Neuron (in vitro differentiated cells): ENCODE measurements at regions not wholly inside any gene's neighbourhood (a gene's known extent, or its start where the extent isn't known, plus 50 kb on each side); places are given as distances from the start of the nearest gene placed in this dataset.
A peak's percentile ranks its signal among the peaks of the same experiment; 100 is the strongest.
"Not testable (repeated sequence)": the region's sequence is repeated elsewhere in the genome, so short reads cannot be mapped to it uniquely, and the experiment has no call there.

Source experiments
- H2AFZ ChIP-seq: one replicate; pipeline ENCODE4 v1.6.1; 2013; ENCODE audit warnings: low read depth, mild to moderate bottlenecking, inconsistent platforms, low read length, moderate library complexity
- H3K27me3 ChIP-seq: one replicate; pipeline ENCODE4 v1.6.1; 2013; ENCODE audit warnings: low read length; ENCODE audit not compliant: insufficient read depth
- H3K36me3 ChIP-seq: one replicate; pipeline ENCODE4 v1.6.1; 2013; ENCODE audit warnings: low read length; ENCODE audit not compliant: insufficient read depth
- H3K4me1 ChIP-seq: one replicate; pipeline ENCODE4 v1.6.1; 2013; ENCODE audit warnings: low read length; ENCODE audit not compliant: insufficient read depth
- H3K4me3 ChIP-seq: 2 replicates; pipeline ENCODE4 v1.5.1; 2013; ENCODE audit warnings: mild to moderate bottlenecking, low read length, moderate library complexity
- H3K9me3 ChIP-seq: one replicate; pipeline ENCODE4 v1.6.1; 2013; ENCODE audit warnings: low read length

DNA sequence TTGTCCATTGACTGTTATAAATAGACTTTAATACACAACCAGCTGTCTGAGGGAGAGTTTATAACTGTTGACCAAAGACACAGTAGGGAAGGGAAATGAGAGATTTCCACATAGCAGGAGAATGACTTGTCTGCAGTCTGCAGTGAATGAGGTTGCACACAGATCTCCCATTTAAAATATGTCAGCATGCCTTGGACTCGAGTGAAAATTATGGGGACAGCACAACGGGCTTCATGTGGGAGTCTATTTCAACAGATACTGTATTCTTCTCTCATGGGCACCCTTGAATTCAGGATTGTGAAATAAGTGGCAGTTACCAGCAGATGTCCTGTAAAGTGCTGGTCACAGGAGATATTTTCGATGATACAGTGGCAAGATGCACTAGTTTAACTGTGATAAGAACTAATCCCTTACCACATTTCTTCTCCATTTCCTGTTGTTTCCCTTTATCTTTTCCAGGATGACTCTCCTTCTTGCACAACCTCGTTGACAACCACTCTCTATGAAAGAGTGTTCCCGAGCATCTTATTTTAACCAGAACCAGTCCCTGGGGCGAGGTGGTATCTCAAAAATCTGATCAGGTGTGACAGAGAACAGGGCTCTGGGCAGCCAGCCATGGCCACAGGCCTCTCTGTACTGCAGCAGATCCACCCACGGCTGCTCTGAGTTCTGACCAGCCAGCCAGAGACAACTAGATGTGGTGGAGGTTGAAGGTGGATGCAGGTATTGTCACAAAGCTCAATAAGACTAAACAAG lies 51.5 kb upstream of the MAP3K1 start:
- Histone ChIP-seq H3K4me1 (peaks cover 7% of the 10 kb centered on the region), H3K9me3 (no peaks in the 10 kb centered on the region), H2AFZ (no peak overlapping the region), H3K27me3 (no peaks in the 10 kb centered on the region), H3K4me3 (no peak overlapping the region), H3K36me3 (no peaks in the 10 kb centered on the region)

DNA sequence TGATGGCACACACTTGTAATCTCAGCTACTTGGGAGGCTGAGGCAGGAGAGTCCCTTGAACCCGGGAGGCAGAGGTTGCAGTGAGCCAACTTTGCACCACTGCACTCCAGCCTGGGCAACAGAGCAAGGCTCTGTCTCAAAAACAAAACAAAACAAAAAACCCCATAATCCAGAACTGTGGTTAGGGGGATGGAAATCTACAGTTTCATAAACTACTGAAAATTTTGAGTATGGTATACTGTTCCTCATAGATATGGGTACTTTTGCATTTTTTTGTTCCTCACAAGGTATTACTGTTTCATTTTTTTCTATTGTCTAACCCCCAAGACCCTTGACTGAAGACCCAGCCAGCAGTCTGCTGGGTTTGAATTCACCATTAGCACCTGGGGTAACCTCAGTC lies 52.2 kb upstream of the MAP3K1 start:
- no peak overlapping the region for H2AFZ ChIP-seq
- no peak overlapping the region for H3K4me3 ChIP-seq
- H3K4me1 ChIP-seq, result peaks cover 7% of the 10 kb centered on the region

DNA sequence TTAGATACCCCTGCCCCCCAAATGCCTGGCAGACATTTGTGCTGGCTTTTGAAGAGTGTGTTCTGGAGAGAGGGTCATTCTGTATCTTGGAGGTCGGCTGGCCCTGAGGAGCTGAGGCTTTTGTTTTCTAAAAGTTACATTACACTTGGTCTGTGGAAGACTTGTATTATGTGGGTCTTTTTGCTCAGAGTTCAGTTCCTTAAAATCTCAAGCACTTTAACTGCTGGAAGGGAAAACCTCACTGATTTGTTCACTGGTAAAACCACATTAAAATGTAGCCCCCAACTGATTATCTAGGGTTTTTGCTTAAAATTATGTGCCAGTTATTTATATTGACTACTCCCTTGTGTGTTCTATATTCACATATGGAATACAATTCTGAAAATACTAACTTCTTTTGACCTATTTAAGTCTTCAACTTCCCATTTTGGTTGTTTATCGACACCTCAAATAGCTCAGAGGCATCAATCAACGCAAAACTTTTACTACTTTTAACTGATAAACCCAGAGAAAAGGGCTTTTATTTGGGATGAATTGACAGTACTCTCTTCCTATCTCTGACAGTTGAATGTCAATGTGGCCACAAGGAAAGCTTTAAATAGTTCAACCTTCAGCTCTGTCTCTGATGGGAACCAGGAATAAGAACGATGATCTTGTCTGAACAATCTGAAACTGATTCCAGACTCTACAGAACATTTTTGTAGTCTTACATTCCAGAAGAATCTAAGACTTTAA lies 54.0 kb upstream of the MAP3K1 start:
- Histone ChIP-seq H3K36me3 (no peaks in the 10 kb centered on the region), H3K4me1 (peaks cover 7% of the 10 kb centered on the region), H3K4me3 (no peak overlapping the region), H2AFZ (peak overlapping the region; percentile 9), H3K9me3 (no peaks in the 10 kb centered on the region), H3K27me3 (no peaks in the 10 kb centered on the region)

More for the DNA sequence above, 52.2 kb upstream of the MAP3K1 start:
- Histone ChIP-seq H3K36me3 (no peaks in the 10 kb centered on the region), H3K9me3 (no peaks in the 10 kb centered on the region), H3K27me3 (no peaks in the 10 kb centered on the region)

DNA sequence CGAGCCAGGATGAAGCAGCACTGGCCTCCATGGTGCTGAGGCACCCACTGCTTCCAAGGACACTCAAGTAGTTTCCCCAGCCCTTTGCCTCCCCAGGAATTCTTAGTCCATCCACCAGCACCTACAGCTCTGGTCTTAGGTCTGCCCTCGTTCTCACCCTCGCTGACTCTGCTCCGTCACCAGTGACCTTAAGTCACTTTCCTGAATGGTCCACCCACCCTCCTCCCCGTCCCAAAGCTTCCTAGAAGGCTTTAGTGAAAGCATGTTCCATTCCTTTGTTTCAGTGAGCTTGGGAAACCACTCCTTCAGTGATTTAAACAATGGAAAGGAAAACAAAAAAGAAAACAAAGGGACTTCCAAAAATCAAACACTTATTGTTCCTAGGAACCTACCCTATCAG lies 54.6 kb upstream of the MAP3K1 start:
- no peaks in the 10 kb centered on the region for H3K27me3 ChIP-seq
- peaks cover 7% of the 10 kb centered on the region for H3K4me1 ChIP-seq
- H3K9me3 ChIP-seq, result no peaks in the 10 kb centered on the region
- H3K4me3 ChIP-seq, result no peak overlapping the region
- peak overlapping the region; percentile 9 for H2AFZ ChIP-seq
- no peaks in the 10 kb centered on the region for H3K36me3 ChIP-seq

DNA sequence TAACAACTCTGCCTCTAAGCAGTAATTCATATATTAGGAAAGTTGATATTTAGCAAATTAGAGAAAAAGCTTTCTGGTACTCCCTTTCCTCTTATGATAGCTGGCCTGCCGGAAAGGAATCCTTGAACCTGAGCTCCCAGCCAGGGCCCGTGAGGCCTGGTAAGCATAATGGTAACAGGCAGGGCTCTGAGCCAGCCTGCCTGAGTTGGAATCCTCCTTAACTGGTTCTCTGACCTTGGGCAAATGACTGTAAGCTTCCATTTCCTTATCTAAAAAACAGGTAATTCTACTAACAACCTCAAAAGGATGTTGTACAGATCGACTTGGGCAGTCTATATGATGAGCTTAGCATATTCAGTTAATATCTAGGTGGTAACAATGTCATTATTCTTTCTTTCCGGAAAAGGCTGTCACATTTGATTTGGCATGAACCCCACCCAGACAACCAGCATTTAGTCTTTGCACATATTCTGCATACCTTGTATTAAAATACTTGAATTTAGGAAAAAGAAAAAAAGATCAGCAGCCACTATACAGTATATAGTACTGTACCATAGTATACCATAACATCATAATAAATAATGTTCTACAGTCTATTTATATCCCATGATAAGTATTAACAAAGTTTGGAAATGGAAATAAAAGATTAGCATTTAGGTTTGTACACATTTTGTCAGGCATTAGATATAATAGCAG lies 55.7 kb upstream of the MAP3K1 start:
- H3K9me3 ChIP-seq, result no peaks in the 10 kb centered on the region
- no peak overlapping the region for H2AFZ ChIP-seq
- H3K36me3 ChIP-seq, result no peaks in the 10 kb centered on the region
- no peak overlapping the region for H3K4me3 ChIP-seq
- no peaks in the 10 kb centered on the region for H3K27me3 ChIP-seq
- H3K4me1 ChIP-seq, result peaks cover 7% of the 10 kb centered on the region

DNA sequence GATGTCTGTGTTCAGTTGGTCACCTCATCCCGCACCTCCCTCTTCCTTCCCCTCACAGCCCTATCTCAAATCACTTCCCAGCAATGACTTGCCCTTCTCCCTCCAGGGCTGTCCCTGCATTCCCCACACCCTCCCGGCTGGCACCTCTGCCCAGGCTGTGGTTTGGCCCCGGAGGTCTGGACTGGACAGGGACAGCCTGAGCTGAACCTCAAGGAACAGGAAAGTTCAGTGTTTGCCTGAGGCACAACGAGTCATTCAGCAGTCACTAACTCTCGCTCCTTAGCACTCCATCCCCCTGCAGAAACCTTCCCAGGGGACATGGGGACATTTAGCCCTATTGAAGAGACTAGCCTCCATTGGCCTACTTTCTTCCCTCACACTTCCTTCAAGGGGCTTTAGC lies 58.3 kb upstream of the MAP3K1 start:
- Histone ChIP-seq H3K27me3 (no peaks in the 10 kb centered on the region), H3K4me3 (no peak overlapping the region), H3K4me1 (peaks cover 7% of the 10 kb centered on the region), H3K36me3 (no peaks in the 10 kb centered on the region), H2AFZ (no peak overlapping the region), H3K9me3 (no peaks in the 10 kb centered on the region)

DNA sequence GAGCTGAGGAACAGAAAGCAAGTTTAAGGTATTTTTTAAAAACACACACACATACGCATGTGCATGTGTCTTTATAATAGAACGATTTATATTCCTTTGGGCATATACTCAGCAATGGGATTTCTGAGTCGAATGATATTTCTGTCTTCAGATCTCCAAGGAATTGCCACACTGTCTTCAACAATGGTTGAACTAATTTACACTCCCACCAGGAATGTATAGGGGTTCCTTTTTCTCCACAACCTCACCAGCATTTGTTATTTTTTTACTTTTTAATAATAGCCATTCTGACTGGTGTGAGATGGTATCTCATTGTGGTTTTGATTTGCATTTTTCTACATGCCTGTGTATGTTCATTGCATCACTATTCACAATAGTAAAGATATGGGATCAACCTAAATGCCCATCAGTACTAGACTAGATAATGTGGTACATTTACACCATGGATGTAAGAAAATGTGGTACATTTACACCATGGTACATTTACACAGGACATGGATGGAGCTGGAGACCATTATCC lies 60.3 kb upstream of the MAP3K1 start:
- H2AFZ ChIP-seq, result no peak overlapping the region

DNA sequence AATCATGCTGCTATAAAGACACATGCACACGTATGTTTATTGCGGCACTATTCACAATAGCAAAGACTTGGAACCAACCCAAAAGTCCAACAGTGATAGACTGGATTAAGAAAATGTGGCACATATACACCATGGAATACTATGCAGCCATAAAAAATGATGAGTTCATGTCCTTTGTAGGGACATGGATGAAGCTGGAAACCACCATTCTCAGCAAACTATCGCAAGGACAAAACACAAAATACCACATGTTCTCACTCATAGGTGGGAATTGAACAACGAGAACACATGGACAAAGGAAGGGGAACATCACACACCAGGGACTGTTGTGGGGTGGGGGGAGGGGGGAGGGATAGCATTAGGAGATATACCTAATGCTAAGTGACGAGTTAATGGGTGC lies 61.8 kb upstream of the MAP3K1 start:
- H3K27me3 ChIP-seq, H2AFZ ChIP-seq, H3K36me3 ChIP-seq, H3K4me1 ChIP-seq, H3K4me3 ChIP-seq, H3K9me3 ChIP-seq: not testable (repeated sequence)

More for the DNA sequence above, 60.3 kb upstream of the MAP3K1 start:
- H3K9me3 ChIP-seq, result no peaks in the 10 kb centered on the region
- H3K27me3 ChIP-seq, result no peaks in the 10 kb centered on the region
- no peak overlapping the region for H3K4me3 ChIP-seq
- H3K36me3 ChIP-seq, result no peaks in the 10 kb centered on the region
- no peaks in the 10 kb centered on the region for H3K4me1 ChIP-seq

DNA sequence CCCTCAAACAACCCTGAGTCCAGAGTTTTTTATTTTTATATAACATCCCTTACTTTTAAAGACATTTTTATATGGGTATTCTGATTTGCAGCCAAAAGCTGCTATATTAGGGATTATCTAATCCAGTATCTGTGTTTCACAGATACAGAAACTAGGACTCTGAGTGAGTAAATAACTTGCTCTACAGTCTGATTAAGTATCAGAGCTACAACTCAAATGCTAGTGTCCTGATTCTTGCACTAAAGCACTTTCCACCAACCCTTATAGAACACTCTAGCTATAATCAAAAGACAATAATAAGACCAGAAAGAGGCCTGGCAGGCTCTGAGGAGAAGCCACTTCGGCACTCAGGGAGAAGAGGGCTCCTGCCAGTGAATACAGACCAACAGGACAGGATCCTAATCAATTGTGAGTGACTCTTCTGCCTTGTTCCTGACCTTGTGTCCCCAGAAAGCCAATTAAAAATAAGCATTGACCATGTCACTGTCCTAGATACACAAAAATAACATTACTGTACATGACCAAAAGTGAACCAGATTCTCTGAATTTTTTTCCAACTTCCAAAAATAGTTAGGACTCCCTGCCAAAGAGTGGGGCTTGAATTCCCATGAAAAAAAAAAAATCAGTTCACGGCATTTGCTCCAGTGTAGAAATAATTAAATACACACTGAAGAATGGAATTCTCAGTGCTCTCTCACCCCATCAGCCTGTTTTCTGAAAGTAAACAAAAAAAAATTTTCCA lies 63.6 kb upstream of the MAP3K1 start:
- Histone ChIP-seq H3K4me3 (no peak overlapping the region), H3K9me3 (no peaks in the 10 kb centered on the region), H2AFZ (no peak overlapping the region), H3K36me3 (no peaks in the 10 kb centered on the region), H3K27me3 (no peaks in the 10 kb centered on the region), H3K4me1 (no peaks in the 10 kb centered on the region)

DNA sequence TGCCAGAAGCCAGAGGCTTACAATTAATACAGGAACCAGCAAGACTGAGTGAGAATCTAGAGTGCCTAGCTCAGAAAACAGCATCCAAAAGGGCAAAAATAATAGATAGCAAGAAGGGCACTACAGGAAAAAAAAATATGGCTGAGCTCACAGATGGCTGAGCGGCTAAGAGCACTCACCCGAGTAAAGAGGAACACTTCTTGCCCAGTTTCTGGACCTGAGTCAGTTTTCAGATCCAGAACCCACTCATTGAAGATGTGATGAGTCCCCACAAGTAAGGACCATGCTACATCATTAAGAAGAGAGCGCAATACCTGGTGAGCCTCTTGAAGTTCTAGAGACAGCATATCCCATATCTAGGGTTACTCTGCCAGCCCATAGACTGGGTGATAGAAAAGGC lies 65.5 kb upstream of the MAP3K1 start:
- Histone ChIP-seq H3K36me3 (no peaks in the 10 kb centered on the region), H3K4me3 (no peak overlapping the region), H3K4me1 (no peaks in the 10 kb centered on the region), H2AFZ (no peak overlapping the region), H3K9me3 (no peaks in the 10 kb centered on the region), H3K27me3 (no peaks in the 10 kb centered on the region)

DNA sequence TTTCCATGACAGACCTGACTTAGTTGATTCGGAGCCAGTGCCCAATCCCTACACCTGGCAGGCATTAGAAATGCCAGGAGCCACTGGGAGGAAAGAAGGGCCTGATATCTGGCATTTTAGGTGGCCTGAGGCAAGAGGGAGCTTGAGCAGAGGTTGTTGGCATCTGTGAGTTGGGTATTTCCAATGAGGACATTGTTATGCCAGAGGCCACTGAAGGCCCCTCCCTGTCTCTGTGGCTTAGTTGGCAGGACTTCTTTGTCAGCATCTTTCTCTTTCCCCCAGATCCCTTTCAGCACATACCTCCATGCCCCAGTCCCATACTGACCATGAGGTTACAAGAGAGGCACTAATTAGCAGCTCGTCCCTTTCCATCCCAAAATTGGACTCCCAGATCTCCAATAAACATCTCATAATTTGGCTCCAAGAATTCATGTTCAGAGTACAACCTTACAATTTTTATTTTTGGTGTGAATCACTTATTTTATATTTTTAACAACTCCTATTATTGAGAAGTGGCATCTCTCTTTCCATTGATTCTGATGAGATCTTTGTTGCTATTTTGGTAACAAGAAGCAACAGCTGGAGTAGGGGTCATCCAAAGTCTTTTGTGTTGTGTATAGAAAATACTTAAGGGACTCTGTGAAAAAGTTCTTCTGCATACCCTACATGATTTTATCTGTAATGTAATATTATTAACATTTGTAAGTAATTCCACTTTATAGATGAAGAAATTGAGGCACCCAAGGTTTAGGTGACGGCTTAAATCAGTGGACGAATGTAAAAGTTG lies 68.6 kb upstream of the MAP3K1 start:
- H3K9me3 ChIP-seq, result no peaks in the 10 kb centered on the region

DNA sequence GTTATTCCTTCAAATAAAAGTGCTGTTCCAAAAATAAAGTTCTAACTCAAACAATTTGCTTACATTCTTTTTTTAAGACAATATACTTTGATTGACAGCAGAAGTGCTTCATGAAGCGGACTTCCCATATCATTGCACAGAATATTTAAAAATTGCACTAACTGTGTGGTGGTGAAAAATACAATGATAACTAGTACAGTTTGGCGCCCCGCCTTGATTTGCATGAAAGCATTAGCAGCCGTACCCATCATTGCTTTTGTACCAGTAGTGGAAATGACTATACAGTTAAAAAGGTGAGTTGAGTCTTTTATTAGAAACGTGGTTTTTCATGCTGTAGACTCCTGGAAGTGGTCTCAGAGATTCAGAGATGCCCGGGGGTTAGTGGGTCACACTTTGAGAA lies 69.5 kb upstream of the MAP3K1 start:
- H3K27me3 ChIP-seq, result no peaks in the 10 kb centered on the region
- H3K4me1 ChIP-seq, result no peaks in the 10 kb centered on the region
- H3K9me3 ChIP-seq, result no peaks in the 10 kb centered on the region
- no peak overlapping the region for H2AFZ ChIP-seq
- no peaks in the 10 kb centered on the region for H3K36me3 ChIP-seq
- H3K4me3 ChIP-seq, result no peak overlapping the region

More for the DNA sequence above, 68.6 kb upstream of the MAP3K1 start:
- Histone ChIP-seq H3K4me3 (no peak overlapping the region), H3K27me3 (no peaks in the 10 kb centered on the region), H3K36me3 (no peaks in the 10 kb centered on the region), H3K4me1 (no peaks in the 10 kb centered on the region), H2AFZ (no peak overlapping the region)
